OCI-LY3 (cell line): ENCODE measurements at regions not wholly inside any gene's neighbourhood (a gene's known extent, or its start where the extent isn't known, plus 50 kb on each side); places are given as distances from the start of the nearest gene placed in this dataset.
"Not testable (repeated sequence)": the region's sequence is repeated elsewhere in the genome, so short reads cannot be mapped to it uniquely, and the experiment has no call there.

Experiments used
- H2AFZ ChIP-seq: fragments of 200-600, 300-600 bp; shearing (Covaris generic); 2 replicates; pipeline ENCODE4 v1.6.0; 2014; ENCODE audit warnings: antibody characterized with exemption, low read depth, low read length
- H3K27ac ChIP-seq: fragments of 200-600, 300-600 bp; sonication (generic); 2 replicates; pipeline ENCODE4 v1.5.1; 2014; ENCODE audit warnings: mild to moderate bottlenecking, low read length, moderate library complexity, mixed read lengths
- H3K27me3 ChIP-seq: fragments of 200-600, 300-600 bp; sonication (generic); 2 replicates; pipeline ENCODE4 v1.6.1; 2014; ENCODE audit warnings: low read depth, low read length, mixed read lengths
- H3K36me3 ChIP-seq: fragments of 200-600, 300-600 bp; sonication (generic); replicated peaks from 2 replicates; pipeline ENCODE3; 2014; ENCODE audit warnings: low read depth, low read length, mixed read lengths
- H3K4me1 ChIP-seq: fragments of 300-600, 200-600 bp; sonication (generic); 2 replicates; pipeline ENCODE4 v1.6.1; 2014; ENCODE audit warnings: low read length, mixed read lengths
- H3K4me2 ChIP-seq: fragments of 200-600, 300-600 bp; sonication (generic); 2 replicates; pipeline ENCODE4 v1.6.1; 2014; ENCODE audit warnings: low read length, mixed read lengths
- H3K4me3 ChIP-seq: fragments of 300-600, 200-600 bp; sonication (generic); 2 replicates; pipeline ENCODE4 v1.5.1; 2014; ENCODE audit warnings: antibody characterized with exemption, mild to moderate bottlenecking, low read length, moderate library complexity
- H3K79me2 ChIP-seq: fragments of 300-600, 200-600 bp; shearing (Covaris generic); 2 replicates; pipeline ENCODE4 v1.6.1; 2014; ENCODE audit warnings: mild to moderate bottlenecking, low read length, mixed read lengths
- H3K9ac ChIP-seq: fragments of 300-600, 200-600 bp; shearing (Covaris generic); 2 replicates; pipeline ENCODE4 v1.6.0; 2014; ENCODE audit warnings: mild to moderate bottlenecking, low read length, moderate library complexity
- H3K9me3 ChIP-seq: fragments of 200-600, 300-600 bp; shearing (Covaris generic); 2 replicates; pipeline ENCODE4 v1.6.1; 2014; ENCODE audit warnings: low read length, mixed read lengths; ENCODE audit not compliant: insufficient read depth
- H4K20me1 ChIP-seq: fragments of 200-600, 300-600 bp; sonication (generic); 2 replicates; pipeline ENCODE4 v1.6.1; 2016; ENCODE audit warnings: low read length, mixed read lengths; ENCODE audit not compliant: insufficient read depth
- CTCF ChIP-seq: fragments of 200-600, 300-600 bp; sonication (generic); IDR thresholded peaks from 2 replicates; pipeline ENCODE4 v1.5.1; 2014; ENCODE audit warnings: antibody characterized with exemption, low read length, low read depth
- EZH2phosphoT487 ChIP-seq: fragments of 200-600 bp; shearing (Covaris generic); IDR thresholded peaks from 2 replicates; pipeline ENCODE4 v1.6.1; 2018; ENCODE audit warnings: antibody characterized with exemption, mixed run types, low read depth

GRCh38 chr6:54533567-54533966, 225.3 kb downstream of the TINAG start:
- Histone ChIP-seq H3K27me3 (no peaks in the 10 kb centered on the region), H3K36me3 (no peaks in the 10 kb centered on the region), H3K27ac (no peak overlapping the region), H3K9me3 (no peaks in the 10 kb centered on the region), H3K4me2 (no peak overlapping the region), H3K79me2 (no peaks in the 10 kb centered on the region), H3K9ac (no peak overlapping the region), H3K4me3 (no peak overlapping the region), H4K20me1 (no peaks in the 10 kb centered on the region), H2AFZ (no peak overlapping the region), H3K4me1 (0 out of 2 replicates have a peak, but pooled peaks cover 3% of the 10 kb centered on the region)
- TF ChIP-seq CTCF (no peak), EZH2phosphoT487 (no peak)

GRCh38 chr6:54535568-54535967, 227.3 kb downstream of the TINAG start:
- no peak overlapping the region for H3K9ac ChIP-seq
- no peak overlapping the region for H3K4me3 ChIP-seq
- H3K36me3 ChIP-seq: no peaks in the 10 kb centered on the region
- H2AFZ ChIP-seq: no peak overlapping the region
- H3K27ac ChIP-seq: no peak overlapping the region
- H3K79me2 ChIP-seq: no peaks in the 10 kb centered on the region
- H3K4me2 ChIP-seq: no peak overlapping the region
- no peak for TF ChIP-seq CTCF
- TF ChIP-seq EZH2phosphoT487: no peak
- 0 out of 2 replicates have a peak, but pooled peaks cover 3% of the 10 kb centered on the region for H3K4me1 ChIP-seq
- H3K9me3 ChIP-seq: no peaks in the 10 kb centered on the region
- H4K20me1 ChIP-seq: no peaks in the 10 kb centered on the region
- H3K27me3 ChIP-seq: no peaks in the 10 kb centered on the region

- TF ChIP-seq CTCF: no peak
- no peak for TF ChIP-seq EZH2phosphoT487
- no peaks in the 10 kb centered on the region for H3K79me2 ChIP-seq
- H3K27ac ChIP-seq: no peak overlapping the region
- no peak overlapping the region for H3K4me3 ChIP-seq
- H3K9ac ChIP-seq: no peak overlapping the region
- H3K4me2 ChIP-seq: no peak overlapping the region
- H3K36me3 ChIP-seq: no peaks in the 10 kb centered on the region
- H4K20me1 ChIP-seq: no peaks in the 10 kb centered on the region
- H3K4me1 ChIP-seq: no peaks in the 10 kb centered on the region
- no peaks in the 10 kb centered on the region for H3K27me3 ChIP-seq
- no peaks in the 10 kb centered on the region for H3K9me3 ChIP-seq
- H2AFZ ChIP-seq: no peak overlapping the region
Observed at GRCh38 chr6:54541541-54541940, 233.3 kb downstream of the TINAG start.

GRCh38 chr6:54559136-54559535, 250.9 kb downstream of the TINAG start:
- H3K79me2 ChIP-seq: no peaks in the 10 kb centered on the region
- H3K27ac ChIP-seq: no peak overlapping the region
- H3K36me3 ChIP-seq: no peaks in the 10 kb centered on the region
- H3K9me3 ChIP-seq: no peaks in the 10 kb centered on the region
- no peak overlapping the region for H3K4me2 ChIP-seq
- no peaks in the 10 kb centered on the region for H4K20me1 ChIP-seq
- H3K4me3 ChIP-seq: no peak overlapping the region
- no peaks in the 10 kb centered on the region for H3K27me3 ChIP-seq
- H3K4me1 ChIP-seq: no peaks in the 10 kb centered on the region
- H2AFZ ChIP-seq: no peak overlapping the region
- H3K9ac ChIP-seq: no peak overlapping the region
- TF ChIP-seq CTCF (no peak), EZH2phosphoT487 (no peak)

- H3K27ac ChIP-seq, H3K36me3 ChIP-seq, H4K20me1 ChIP-seq, H3K4me3 ChIP-seq, H3K9ac ChIP-seq, H3K9me3 ChIP-seq, H2AFZ ChIP-seq, H3K79me2 ChIP-seq, H3K27me3 ChIP-seq, H3K4me1 ChIP-seq, H3K4me2 ChIP-seq: not testable (repeated sequence)
Observed at GRCh38 chr6:54564188-54564587, 255.9 kb downstream of the TINAG start.
